HG03045 (cell line): ENCODE measurements at regions not wholly inside any gene's neighbourhood (a gene's known extent, or its start where the extent isn't known, plus 50 kb on each side); places are given as distances from the start of the nearest gene placed in this dataset.
A peak's percentile ranks its signal among the peaks of the same experiment; 100 is the strongest.
"Not testable (repeated sequence)": the region's sequence is repeated elsewhere in the genome, so short reads cannot be mapped to it uniquely, and the experiment has no call there.

Source experiments
- ATAC-seq: cut with Tn5 transposase; IDR thresholded peaks from one replicate; pipeline ENCODE4 v1.9.1; 2021; ENCODE audit warnings: mild to moderate bottlenecking, moderate library complexity; ENCODE audit not compliant: unreplicated experiment

DNA sequence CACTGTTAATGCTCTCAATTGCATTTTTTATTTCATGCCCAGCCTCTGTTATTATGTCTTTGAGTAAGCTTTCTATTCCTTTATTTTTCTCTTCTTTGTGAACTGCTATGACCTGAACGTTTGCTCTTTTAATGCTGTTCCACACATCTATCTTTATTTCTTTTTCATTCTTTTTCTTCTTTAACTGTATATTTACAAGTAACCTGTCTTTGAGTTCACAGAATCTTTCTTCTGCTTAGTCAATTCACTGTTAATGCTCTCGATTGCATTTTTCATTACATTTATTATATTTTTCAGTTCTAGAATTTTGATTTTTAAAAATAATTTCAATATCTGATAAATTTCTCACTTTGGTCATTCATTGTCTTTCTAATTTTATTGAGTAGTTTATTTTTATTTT, 316.3 kb upstream of the MEF2C start:
- ATAC-seq: no peak

DNA sequence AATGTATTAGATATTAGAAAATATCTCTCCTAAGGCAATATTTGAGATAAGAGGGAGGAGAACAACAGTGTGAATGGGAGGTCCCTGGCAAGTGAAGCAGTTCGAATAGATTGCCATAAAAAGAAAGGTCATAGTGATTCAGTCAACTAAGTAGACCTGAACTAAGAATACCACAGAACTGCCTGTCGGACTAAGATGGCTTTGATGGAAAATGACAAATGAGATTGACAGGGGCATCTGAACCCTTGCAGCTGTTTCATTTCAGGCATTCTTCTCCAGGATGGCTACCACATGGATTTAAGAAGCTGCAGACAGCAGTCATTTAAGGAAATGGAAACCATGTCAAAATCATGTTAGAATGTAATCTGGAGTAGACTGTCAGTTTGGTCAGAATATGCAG, 308.4 kb upstream of the MEF2C start:
- no peak for ATAC-seq

DNA sequence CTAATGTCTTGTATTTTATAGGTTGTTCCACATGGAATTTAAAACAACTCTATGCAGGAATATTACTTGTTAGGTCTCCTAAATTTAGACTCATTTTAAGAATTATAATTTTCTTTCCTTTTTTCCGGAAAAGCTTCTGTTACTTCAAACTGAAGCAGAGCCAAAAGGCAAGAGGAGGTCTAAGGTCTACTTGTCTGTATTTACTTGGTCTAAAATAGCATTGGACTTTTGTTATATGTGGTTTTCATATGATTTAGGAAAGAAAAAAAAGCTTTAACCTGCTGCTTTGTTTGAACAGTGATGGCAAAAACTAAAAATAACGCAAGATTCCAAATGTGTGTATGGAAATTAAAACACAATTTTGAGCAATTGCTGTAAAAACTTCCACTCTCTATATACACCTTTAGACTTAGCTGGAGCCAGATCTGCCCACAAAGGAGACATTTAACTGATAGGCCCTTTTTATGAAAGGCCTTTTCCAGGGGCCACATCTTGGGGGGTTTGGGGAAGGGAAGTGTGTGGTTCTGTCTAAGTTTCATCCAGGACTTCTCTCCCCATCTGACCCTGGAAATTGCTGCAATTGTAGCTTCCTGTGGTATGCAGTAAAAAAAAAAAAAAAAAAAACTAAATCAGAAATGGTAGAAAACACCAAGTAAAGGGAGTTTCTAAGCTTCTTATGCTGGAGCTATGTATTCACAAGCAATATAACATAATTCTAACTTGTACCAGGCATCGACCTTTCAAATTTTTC, 307.7 kb upstream of the MEF2C start:
- ATAC-seq: no peak

DNA sequence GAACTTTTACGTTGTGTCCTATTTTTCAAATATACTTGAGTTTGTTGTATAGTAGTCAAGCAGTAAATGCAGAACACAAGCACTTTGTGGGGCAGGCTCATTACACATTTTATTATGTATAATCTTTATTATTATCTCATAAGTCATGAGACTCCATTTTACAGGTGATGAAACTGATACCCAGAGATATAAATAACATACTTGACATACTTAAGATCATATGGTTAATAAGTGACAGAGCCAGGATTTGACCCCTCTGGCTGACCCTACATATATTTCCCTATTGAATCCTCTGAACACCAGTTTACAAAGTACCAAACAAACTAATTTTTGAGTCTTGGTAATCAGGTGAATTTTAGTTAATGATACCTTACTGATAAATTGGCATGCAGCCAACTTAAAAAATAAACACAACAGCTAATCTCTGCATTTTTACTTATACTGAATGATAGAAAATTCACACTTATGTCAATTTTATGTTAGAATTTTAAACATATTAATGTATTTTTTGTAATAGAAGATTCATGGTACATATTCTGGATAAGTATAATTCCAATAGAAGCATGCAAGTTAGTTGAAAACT, 305.0 kb upstream of the MEF2C start:
- no peak for ATAC-seq

DNA sequence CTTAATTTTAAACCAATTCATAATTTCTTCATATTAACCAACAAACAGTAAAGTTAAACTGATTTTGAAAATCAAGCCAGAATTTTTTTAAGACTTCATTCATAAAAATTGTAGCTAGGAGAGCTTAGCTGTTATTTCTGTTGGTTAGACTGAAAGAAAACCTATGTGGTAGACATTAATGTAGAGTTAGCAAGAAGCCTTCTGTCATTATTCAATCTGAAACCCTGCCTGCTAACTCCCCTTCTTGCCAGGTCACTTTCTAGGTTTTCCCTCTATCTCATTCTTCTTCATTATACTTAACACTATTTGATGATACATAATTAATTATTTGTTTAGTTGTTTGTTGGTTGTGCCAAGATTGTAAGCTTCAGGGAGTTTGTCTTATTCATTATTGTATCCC, 304.3 kb upstream of the MEF2C start:
- ATAC-seq: no peak

DNA sequence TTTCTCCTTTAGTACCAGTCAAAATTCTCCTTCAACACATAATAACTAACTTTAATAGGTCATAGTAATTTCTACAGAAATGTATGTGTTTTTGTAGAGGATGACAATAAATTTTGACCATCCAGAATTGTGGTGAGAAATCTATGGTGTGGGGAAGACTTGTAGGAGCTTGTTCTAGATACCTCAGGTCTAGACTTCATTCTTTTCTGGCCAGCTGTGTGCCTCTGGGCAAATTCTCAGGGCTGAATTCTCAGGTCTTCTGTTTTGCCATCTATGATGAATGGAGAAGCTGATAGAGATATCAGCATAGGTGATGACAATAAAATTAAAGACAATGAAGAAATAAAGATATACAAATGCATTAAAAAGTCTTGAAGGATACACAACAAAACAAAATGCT, 298.6 kb upstream of the MEF2C start:
- no peak for ATAC-seq

DNA sequence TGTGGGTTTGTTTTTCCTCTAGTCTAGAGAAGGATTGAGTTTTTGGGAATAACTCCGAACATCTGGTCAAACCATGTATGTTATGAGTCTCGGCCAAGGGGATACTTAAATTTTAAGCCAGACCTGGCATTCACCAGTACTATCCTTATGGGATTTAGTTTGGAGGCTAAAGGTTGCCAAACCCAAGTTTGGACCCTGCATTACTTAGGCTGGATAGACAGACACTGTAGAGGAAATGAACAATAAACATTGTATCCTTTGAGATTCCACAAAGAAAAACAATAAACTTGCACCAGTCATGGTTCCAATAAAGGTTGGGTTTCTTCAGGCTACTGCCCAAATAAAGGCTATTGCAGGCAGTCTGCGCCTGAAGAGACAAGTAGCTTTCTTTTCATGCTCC, 296.7 kb upstream of the MEF2C start:
- no peak for ATAC-seq

DNA sequence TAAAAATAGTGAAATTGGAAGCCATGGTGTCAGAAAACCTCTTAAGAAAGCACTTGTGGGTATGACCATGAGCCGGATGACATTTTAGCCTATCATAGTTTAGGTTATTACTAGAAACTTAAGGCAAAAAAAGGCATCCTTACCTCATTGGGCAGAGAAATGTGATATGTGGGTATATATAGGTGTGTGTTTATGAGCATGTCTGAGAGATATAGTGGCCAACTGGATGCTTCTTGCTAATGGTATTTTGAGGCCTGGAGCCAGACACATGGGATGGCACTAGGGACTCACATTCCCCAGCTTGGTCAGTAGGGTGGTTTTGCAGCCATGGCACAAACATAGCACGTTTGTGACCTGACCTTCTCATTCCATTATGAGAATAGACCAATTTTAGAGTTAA, 295.6 kb upstream of the MEF2C start:
- no peak for ATAC-seq

DNA sequence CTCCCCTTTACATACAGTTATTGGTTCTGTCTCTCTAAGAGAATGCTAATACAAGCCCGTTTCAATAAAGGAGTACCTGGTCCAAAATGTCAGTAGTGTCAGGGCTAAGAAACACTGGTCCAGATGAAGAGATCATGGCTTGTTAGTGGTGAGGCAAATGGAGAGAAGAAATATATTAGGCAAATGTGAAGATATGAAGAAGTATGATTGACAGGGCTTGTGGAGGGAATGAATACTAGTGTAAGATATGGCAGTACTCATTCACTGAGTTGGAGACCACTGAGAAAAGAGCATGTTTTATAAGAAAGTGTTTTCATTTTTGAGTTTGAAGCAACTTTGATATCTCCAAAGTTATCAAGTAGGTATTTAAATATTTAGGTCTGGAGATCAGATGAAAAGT, 290.5 kb upstream of the MEF2C start:
- no peak for ATAC-seq

DNA sequence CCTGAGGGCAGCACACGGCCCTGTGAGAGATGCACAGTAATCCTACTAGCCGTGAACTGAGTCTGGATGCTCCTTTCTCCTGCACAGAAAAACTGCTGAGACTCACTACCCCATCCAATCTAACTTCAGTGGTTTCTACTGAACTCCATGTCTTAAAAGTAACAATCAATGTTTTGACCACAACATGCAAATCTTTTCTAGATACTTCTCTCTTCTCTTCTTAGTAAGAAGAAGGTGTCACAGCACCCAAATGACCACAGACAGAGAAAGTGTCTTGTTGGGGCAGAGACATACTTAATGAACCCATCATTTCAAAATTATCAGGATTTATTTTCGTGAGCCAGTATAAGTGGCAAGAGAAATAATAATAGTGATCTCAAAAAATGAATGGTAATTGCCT, 285.8 kb upstream of the MEF2C start:
- ATAC-seq: peak; percentile 85

DNA sequence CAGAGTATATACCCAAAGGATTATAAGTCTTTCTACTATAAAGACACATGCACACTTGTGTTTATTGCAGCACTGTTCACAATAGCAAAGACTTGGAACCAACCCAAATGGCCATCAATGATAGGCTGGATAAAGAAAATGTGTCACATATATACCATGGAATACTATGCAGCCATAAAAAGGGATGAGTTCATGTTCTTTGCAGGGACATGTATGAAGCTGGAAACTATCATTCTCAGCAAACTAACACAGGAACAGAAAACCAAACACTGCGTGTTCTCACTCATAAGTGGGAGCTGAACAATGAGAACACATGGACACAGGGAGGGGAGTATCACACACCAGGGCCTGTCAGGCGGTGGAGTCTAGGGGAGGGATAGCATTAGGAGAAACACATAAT, 281.7 kb upstream of the MEF2C start:
- ATAC-seq: not testable (repeated sequence)

DNA sequence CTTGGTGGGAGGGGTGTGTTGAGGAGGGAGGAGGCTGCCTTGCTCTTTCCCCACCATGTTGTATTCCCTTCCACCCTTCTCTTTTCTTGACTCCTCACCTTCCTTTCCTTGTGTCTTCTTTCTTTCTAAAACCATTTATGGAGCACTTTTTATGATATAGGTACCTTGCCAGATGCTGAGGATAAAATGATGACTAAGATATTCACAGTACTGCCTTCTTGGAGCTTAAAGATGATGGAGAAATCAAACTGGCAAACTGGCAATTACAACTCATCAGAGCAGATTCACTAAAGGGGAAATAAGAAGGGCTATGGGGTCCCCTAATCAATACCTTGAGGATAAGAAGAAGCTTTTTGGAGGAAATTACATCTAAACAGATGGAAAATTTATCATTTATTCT, 273.2 kb upstream of the MEF2C start:
- ATAC-seq: no peak

DNA sequence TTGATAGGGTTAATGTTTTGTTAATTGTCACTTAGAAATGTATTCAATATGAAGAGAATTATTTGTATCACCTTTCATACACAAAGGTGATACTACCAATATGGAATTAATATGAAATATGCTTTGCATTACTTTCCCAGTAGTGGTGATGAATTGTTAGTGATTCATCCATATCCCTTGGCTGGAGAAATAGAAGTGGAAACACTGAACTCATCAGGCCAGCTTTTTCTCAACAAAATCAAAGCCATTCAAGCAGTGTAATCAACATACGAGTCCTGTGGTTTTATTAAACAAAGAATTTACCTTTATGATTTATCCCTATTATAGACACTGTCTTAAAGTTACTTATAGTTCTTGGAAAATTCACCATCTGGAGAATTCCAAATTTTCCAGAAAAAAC, 264.0 kb upstream of the MEF2C start:
- no peak for ATAC-seq

DNA sequence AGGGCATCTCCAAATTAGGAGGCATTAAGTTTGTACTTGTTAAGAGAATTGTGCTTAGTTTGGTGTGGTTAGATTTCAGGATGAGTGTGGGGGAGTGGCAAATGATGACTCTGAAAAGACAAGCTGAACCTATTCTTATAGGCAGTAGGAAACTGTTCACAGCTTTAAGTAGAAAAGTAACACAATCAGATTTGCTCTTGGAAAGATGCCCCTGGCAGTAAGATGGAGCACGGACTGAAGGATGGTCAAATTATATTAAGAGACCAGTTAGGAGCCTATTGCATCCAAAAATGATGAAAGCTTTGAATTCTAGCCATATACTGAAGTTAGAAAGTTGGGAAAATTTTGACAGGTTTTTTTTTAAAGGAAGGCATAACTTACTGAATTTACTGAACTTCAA, 254.2 kb upstream of the MEF2C start:
- ATAC-seq: no peak

DNA sequence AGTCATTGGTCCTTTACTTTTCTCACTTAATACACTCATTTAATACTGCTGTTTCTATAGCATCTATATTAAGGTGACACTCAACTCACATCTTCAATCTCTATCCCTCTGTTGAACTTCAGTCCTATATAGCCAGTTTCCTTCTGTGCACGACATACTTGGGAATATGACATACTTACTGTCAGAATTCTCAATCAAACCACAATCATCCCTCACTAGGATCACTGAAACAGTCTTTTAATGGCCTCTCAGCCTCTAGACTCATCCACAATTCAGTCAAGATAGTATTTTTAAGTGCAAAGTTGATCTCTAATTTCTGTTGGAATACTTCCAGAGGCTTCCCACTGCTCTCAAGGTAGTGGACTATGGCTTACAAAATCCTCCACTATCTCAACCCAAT, 251.0 kb upstream of the MEF2C start:
- ATAC-seq: no peak

DNA sequence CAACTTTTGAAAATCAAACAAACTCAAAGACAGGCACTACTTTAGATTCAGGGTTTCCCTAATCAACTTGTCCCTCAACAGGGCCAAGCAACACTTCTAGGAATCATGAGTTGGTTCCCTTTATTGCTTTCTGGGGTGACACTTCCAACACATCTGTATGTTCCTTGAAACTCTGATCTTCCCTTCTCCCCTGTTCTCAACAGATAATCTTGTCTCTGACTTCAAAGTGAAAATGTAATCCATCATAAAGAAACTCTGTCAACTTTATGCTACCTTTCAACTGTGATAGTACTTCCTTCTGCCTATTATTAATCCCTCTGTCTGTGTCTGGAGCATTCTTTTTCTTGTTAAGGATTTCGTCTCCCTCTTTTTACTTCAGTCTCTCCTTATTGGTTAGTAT, 250.1 kb upstream of the MEF2C start:
- ATAC-seq: no peak

DNA sequence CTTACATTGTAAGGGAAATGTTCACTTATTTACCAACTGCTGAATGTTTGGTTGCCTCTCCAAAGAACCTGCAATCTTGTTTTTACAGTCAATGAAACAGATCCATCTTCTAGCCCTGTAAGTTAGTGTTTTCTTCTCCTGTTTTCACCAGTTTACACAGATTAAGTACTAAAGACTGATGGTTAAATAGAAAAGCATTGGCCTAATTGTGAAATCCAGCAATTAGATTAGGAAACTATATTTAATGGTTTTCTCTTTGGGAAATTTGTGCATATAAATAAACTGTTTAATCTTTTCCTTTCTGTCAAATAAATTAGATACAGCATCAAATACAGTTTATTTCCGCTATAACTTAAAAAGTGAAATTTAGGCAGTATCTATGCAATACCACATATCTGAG, 247.9 kb upstream of the MEF2C start:
- no peak for ATAC-seq

DNA sequence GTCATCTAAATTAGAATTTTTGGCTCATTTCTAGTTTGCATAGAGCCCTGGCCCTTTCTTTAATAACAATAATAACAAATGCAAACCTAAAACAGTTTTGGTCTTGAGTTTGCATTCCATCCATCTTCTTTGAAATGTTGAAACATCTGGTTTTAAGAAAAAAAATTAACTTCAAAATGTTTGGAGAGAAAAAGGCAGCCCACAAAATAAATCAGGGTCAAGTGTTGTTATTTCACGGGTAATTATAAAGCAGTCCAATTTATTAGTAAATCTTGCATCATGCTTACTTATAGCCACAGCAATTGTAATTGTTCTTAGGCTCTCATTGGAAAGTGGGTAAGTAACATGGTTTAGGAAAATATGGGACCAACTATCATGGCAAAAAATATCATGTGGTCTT, 247.0 kb upstream of the MEF2C start:
- ATAC-seq: no peak

DNA sequence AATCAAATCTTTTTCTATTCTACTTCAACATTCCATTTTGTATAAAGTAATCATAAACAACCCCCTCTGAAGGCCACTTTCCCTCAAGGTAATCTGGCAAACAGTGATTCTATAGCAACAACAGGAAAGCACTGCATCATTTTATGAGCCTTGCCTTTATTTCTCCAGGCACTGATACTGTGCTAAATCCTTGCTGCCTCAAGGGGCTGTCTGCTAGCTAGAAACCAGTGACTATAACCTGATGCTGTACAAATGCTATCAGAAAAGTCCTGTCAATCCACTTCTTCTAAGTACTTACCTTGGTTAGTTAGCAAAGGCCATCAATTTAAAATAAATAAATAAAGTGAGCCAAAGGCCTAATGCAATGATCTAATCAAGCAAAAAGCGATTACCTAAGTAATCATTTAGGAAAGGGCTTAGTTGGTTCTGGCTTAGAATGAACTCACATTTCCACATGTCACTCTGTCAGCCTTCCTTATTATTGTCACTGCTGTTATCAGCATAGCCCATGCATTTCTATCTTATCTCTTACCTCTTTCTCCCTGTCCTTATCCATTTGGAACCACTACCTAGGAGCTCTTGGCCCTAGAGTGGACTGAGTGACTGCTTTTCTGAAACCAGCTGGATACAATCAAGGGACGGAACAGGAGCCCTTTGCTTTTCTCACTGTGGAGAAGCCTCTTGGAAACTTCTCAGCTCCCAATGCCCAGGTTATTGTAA, 246.1 kb upstream of the MEF2C start:
- ATAC-seq: no peak

DNA sequence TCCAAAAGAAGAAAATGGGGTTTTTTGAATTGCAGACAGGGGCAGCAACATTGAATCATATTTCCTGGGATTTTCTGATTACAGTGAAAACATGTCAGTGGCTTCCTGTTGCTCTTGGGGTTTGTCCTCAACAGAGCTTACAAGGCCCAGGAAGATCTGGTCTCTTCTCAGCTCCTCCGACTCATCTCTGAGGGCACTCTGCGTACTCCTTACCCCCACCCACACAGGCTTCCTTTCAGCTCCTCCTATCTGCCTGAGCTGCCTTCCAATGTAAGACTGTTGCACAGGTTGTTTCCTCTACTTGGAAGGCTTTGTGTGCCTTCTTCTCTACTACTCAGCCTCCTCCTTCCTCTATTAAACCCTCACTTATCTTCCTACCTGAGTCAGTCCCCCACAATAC, 245.1 kb upstream of the MEF2C start:
- no peak for ATAC-seq

DNA sequence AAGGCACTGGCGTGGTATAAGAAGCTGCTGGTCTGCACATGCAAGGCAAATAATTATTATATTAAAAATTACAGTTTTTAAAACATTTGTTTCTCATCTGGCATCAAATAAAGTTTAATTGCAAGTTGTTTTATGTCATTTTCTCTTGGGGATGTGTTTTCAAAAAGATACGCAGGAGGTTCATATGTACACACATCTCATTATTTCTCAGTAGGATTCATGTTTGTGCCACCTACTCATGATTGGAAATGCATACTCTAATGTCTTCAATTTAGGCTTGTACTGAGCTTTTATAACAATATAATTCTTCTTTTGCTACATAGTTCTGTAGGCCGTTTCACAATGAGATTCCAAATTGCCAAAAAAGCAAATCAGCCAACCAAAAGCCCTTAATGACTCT, 244.2 kb upstream of the MEF2C start:
- no peak for ATAC-seq

DNA sequence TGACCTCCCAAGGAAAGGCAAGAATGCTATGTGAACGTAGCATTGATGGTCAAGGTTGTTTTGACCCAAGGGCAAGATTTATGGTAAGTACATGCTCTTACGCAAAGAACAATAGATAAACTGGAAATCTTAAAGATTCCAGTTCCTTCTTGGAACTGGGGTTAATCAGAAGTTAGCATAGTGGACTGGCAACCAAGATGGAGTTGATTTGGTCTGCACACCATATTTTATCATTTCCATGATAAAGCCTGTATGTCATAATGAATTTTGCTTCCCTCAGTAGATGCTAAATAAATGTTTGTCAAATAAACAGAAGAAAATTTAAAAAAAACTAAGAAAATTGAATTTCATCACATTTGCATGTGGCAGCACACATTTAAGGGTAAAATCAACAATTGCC, 242.4 kb upstream of the MEF2C start:
- no peak for ATAC-seq
